GM19455 (cell line): ENCODE measurements at regions not wholly inside any gene's neighbourhood (a gene's known extent, or its start where the extent isn't known, plus 50 kb on each side); places are given as distances from the start of the nearest gene placed in this dataset.
"Not testable (repeated sequence)": the region's sequence is repeated elsewhere in the genome, so short reads cannot be mapped to it uniquely, and the experiment has no call there.

Experiments
- ATAC-seq: cut with Tn5 transposase; IDR thresholded peaks from one replicate; pipeline ENCODE4 v1.9.1; 2021; ENCODE audit not compliant: unreplicated experiment

DNA sequence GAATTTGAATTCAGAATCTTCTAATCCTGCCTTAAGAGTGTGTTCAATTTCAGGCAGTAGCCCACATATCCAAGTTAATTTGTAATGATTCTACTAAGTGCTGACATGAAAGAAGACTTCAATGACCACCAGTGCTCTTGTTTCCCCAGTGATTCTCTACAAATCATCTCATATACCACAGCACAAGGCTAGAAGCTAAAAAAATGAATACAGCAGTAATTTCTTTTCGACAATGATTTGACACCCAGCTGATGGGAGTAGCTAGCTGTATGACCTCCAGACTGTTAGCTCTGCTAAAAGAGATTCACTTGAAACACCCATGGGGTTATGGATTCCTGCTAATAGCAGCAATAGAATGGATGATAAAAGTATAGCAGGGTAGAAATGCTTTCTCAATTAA lies 217.0 kb upstream of the TMEFF2 start:
- no peak for ATAC-seq

DNA sequence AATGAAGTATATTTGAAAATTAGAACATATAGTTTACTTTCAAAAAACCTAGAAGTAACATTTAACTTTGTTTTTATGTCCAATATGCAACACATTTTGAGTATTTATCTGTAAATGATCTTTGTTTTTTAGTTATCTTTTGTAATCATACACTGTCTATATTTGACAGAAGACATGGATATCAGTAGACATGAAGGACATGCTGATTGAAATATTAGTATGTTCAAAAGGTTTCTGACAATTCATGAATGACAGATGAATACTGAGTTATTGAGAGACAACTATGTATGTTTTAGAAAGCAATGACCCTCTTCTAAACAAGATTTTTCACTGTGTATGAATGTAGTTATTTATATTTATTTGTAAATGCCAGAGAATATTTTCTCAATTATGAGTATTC lies 215.6 kb upstream of the TMEFF2 start:
- no peak for ATAC-seq

DNA sequence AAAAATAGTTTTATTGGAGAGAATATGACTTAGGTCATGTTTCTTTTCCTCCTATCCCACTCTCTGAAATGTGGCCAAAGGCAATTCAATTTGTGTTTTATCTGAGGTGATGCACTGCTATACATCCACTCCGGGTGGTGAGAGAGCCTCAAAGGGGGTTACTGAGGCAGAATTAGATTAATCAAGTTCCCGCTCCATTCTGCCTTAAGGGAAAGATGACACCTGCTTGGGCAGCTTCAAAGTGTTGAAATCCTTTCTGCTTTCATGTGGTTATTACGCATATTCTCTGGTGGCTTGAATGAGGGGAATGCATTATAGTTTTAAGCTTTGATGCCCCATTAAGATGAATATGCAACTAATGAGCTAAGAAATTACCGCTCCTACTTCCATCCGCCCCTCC lies 213.0 kb upstream of the TMEFF2 start:
- no peak for ATAC-seq

DNA sequence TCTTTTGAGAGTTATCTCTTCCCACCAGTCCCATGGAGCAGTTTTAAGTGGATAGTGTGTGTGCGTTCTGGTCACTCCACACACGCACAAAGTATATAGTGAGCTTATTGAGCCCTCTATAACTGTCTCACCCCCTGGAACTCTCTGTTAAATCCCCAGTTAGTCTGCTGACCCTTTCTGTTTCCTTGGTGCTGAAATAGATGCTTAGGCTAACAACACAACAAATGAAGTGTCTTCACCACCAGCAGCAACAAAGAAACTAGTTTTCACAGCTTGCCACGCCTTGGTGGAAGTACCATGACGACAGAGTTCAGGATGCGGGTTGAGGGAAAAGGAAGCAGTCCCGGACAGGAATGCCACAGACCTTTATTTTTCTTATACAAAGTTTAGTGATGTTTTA lies 203.5 kb upstream of the TMEFF2 start:
- ATAC-seq, result no peak

- ATAC-seq, result no peak
These were observed 199.9 kb upstream of the TMEFF2 start for GRCh38 chr2:192394605-192395004.

GRCh38 chr2:192391041-192391440 lies 196.3 kb upstream of the TMEFF2 start:
- no peak for ATAC-seq

DNA sequence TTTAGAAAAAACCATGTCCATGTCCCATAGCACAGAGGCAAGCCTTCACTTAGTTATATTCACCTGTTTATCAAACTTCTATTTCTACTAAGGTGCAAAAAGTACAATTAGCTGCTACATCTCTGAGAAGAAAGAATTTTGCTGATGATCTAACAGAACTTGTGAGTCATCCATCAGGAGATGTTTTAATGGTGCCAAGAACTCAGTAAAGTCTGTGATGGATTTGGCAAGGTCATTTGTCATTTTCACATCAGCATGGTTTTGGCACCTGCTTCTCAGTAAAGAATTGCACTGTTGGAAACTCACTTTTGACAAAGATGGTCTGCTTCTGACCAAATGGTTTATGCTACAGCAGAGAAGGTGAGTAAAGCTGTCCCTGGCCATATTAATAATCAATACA lies 195.7 kb upstream of the TMEFF2 start:
- ATAC-seq, result no peak

DNA sequence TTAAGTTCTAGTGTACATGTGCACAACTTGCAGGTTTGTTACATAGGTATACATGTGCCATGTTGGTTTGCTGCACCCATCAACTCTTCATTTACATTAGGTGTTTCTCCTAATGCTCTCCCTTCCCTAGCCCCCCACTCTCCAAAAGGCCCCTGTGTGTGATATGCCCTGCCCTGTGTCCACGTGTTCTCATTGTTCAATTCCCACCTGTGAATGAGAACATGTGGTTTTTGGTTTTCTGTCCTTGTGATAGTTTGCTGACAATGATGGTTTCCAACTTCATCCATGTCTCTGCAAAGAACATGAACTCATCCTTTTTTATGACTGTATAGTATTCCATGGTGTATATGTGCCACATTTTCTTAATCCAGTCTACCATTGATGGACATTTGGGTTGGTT lies 189.5 kb upstream of the TMEFF2 start:
- not testable (repeated sequence) for ATAC-seq

- no peak for ATAC-seq
These were observed 186.3 kb upstream of the TMEFF2 start for GRCh38 chr2:192381082-192381481.

- no peak for ATAC-seq
These were observed 185.0 kb upstream of the TMEFF2 start for GRCh38 chr2:192379736-192380135.

- no peak for ATAC-seq
These were observed 182.4 kb upstream of the TMEFF2 start for GRCh38 chr2:192377173-192377572.

GRCh38 chr2:192373754-192374153 lies 179.0 kb upstream of the TMEFF2 start:
- ATAC-seq, result no peak

DNA sequence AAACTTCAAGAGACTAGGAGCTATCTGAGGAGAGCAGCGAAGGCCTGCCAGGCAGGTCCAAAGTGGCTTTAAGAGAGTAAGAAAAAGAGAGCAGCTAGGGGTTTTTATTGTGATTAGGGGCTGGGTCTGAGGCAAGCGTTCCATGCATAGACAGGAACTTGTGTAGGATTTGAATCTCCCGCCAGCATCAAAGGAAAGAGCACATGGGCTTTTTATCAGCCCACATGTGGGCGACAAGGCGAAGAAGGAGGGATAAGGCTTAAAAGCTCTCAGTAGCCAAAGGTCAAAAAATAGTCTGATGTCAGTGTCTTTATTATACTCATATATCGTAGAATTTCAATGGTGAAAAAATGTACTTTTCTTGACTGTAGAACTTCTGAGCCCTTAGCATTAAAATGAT lies 178.5 kb upstream of the TMEFF2 start:
- no peak for ATAC-seq

DNA sequence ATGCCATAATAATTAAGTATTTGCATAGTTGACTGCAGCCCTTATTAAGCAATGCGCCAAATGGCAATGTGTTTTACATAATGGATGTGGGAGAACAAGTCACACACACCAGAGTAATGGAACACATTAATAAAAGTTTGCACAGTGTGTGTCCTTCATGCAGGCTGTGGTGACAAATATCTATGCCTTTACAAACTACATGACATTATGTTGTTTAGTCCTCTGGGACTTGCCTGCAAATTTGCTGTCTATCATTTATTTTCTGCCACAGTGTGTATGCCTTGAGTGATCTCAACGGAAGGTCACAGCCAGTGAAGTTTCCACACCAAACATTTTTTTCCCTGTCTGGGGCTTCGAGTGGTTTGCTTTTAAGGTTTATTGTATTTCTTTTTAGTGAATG lies 175.2 kb upstream of the TMEFF2 start:
- ATAC-seq, result no peak

DNA sequence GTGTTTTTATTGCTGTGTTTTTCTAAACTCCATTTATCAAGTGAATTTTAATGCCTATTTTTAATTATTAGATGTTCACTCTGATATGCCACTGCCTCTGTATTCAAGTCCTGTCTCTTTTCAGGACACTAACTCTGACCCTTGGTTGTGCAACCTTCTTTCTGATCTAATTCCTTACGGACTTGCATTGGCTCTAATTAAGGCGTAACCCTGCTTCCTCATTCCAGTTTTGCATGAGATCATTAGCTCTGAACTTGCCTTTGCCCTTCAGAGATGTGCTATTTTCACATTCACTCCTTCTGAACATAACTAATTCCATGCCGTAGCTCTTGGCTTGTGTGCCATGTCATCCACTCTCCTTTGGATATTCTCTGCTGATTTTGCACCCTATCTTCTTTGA lies 162.5 kb upstream of the TMEFF2 start:
- no peak for ATAC-seq

DNA sequence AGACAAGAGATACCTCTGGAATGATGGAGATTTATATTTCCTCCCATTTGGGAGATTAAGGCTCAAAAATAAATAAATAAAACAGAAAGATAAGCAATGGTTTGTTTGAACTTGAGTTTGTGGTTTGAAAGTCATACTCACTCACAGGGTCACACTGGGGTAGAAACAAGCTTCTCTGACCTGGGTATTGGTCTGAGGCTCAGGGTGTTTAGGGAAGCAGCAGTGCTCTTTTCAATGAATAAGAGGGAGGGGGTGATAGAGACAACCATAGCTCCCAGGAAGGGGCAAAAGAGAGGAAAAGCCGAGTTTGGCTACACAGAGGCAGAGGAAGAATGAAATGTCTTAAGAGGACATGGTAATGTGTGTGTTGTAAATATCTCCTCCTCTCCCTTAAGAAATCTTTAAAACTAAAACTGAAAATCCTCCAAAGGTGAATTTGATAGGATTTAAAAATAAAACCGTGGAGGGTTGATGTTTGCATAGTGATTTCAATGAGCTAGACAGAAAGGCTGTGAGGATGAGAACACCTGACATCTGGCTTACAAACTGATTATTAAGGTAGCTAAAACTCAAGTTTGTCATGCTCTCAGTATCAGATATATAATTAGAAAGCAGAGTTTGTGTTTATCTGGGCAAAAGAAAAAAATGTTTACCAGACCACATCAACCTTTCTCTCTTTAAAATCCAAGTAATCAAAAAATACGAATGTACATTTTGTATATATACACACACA lies 159.9 kb upstream of the TMEFF2 start:
- no peak for ATAC-seq

DNA sequence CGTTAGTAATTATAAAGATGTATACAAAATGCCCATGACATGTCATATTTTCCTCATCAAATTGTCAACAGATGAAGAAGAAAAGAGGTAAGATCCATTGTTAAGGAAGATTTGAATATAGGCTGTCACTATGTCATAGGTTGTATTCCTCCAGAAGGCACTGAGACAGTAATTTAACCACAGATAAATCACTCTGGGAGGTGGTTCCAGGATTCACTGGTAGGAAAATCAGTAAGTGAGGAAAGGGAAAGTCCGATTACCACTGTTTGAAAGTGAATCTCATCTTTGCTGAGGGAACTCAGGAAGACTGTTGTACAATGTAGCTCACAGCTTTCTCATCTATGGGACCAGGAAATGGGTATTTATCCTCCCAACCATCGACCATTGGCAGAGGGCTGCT lies 152.8 kb upstream of the TMEFF2 start:
- ATAC-seq, result no peak

- ATAC-seq, result no peak
These were observed 150.6 kb upstream of the TMEFF2 start for GRCh38 chr2:192345287-192345686.

- ATAC-seq, result no peak
These were observed 138.9 kb upstream of the TMEFF2 start for GRCh38 chr2:192333642-192334041.

DNA sequence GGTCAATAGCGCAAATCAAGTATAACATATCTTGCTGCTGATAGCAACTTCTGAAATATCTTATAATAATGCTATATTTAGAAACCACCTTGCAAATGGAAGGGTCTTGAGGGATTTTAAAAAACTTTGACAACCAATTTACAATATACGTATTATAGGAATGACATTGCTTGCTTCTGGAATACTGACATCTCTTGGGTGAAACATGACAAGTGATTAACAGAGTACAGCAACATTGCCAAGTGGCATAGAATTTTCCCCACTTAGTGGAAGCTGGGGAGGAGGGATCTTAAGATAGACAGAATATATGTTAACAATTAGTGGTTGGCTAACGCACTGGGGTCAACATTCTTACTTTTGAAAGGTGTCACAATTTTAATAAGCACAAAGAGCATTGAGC lies 133.6 kb upstream of the TMEFF2 start:
- no peak for ATAC-seq

DNA sequence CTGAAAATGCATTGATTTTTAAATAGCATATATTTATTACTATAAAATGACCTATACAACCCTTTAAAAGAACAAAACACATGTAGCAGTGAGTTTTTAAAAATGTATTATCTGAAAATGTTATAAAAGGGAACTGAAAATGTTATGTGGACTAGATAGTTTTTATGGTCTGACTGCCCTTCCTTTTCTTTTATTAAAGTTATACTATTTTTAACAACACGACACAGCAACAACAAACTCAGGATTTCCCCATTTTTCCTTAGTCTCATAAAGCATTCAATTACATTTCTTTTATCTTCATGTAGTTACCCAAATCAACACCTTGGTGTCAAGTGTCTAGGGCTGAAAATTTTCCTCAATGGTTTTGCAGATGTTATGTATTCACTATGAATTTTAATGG lies 132.8 kb upstream of the TMEFF2 start:
- ATAC-seq, result no peak

DNA sequence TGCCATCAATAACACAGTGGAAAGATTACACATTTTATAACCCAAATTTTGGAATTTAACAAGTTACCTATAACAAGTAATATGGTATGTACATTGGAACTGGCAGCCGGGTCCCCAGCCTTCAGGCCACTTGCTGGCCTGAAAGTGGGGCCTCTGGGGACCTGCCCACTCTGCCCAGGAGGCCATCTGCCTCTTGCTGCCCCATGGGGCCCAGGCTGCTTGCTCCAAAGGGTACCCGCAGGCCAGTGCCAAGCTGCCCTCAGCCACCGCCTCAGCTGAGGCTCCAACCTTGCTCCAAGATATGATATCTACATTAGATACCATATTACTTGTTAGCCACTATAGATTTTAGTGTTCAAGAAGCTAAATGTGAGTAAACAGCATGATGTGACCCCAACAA lies 120.8 kb upstream of the TMEFF2 start:
- no peak for ATAC-seq

DNA sequence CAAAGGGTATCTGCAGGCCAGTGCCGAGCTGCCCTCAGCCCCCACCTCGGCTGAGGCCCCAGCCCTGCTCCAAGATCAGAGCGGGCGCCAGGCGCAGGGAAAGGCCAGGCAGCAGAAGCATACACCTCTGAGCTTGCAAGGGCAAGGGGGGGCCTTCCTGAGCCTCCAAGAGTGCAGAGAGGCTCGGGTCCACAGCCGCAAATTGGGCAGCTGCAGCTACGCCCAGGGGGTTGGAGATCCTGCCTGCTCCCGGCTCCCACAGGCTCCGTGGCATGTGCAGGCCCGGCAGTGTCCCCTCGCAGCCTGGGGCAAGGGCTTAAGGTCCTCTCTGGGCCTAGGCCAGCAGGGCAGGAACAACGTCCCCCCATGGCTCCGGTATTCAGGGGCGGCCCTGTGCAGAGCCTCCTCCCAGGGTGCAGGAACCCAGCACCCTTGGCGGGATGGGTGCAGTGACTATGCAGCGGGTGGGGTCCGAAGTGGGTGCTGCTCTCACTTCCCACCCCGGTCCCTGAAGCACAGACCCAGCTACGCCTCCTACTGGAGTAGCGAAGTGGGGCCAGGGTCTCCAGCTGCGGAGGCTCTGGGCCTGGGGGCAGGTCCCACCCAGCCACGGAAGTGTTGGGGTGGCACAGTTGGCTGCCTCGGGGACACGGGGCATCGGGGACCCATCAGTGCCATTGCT lies 120.2 kb upstream of the TMEFF2 start:
- ATAC-seq, result no peak
